Astrocyte (in vitro differentiated cells and primary cell): ENCODE measurements at regions not wholly inside any gene's neighbourhood (a gene's known extent, or its start where the extent isn't known, plus 50 kb on each side); places are given as distances from the start of the nearest gene placed in this dataset.

Source experiments
- DNase-seq: peaks from one replicate; pipeline ENCODE4 v3.0.0-alpha.2; 2010; ENCODE audit warnings: low read depth
- FAIRE-seq: peaks from 2 replicates; lab custom pipeline; 2011; peaks lifted over from hg19 to GRCh38; lab: Jason Lieb, UNC
- H2AFZ ChIP-seq: 2 replicates; pipeline ENCODE4 v1.6.0; 2012; ENCODE audit warnings: low read depth, low read length, inconsistent platforms
- H3K27ac ChIP-seq: 2 replicates; pipeline ENCODE4 v1.5.1; 2011; ENCODE audit warnings: low read depth, low read length, inconsistent platforms
- H3K27me3 ChIP-seq: 2 replicates; pipeline ENCODE4 v1.6.0; 2011; ENCODE audit warnings: low read length, inconsistent platforms; ENCODE audit not compliant: insufficient read depth
- H3K36me3 ChIP-seq: 2 replicates; pipeline ENCODE4 v1.5.1; 2011; ENCODE audit warnings: low read length, inconsistent platforms; ENCODE audit not compliant: insufficient read depth
- H3K4me1 ChIP-seq: 2 replicates; pipeline ENCODE4 v1.5.1; 2011; ENCODE audit warnings: low read length, inconsistent platforms; ENCODE audit not compliant: insufficient read depth
- H3K4me2 ChIP-seq: 2 replicates; pipeline ENCODE4 v1.6.0; 2012; ENCODE audit warnings: low read length, inconsistent platforms
- H3K4me3 ChIP-seq: 2 replicates; pipeline ENCODE4 v1.5.1; 2011; ENCODE audit warnings: low read depth, mild to moderate bottlenecking, low read length, inconsistent platforms; ENCODE audit not compliant: insufficient read depth
- H3K79me2 ChIP-seq: 2 replicates; pipeline ENCODE4 v1.6.0; 2012; ENCODE audit warnings: mild to moderate bottlenecking, low read length, inconsistent platforms; ENCODE audit not compliant: insufficient read depth
- H3K9ac ChIP-seq: 2 replicates; pipeline ENCODE4 v1.6.0; 2012; ENCODE audit warnings: mild to moderate bottlenecking, low read length, inconsistent platforms
- H3K9me3 ChIP-seq: 2 replicates; pipeline ENCODE4 v1.5.1; 2012; ENCODE audit warnings: low read depth, mild to moderate bottlenecking, low read length, inconsistent platforms; ENCODE audit not compliant: insufficient read depth
- H4K20me1 ChIP-seq: 2 replicates; pipeline ENCODE4 v1.6.0; 2012; ENCODE audit warnings: low read length, inconsistent platforms; ENCODE audit not compliant: insufficient read depth
- H3K27ac Mint-ChIP-seq: one replicate; pipeline ENCODE4 v1.8.0; 2021; ENCODE audit warnings: mild to moderate bottlenecking, mixed read lengths; ENCODE audit not compliant: unreplicated experiment
- H3K27me3 Mint-ChIP-seq: one replicate; pipeline ENCODE4 v1.8.0; 2021; ENCODE audit warnings: low read depth, mixed read lengths; ENCODE audit not compliant: unreplicated experiment
- H3K36me3 Mint-ChIP-seq: one replicate; pipeline ENCODE4 v1.8.0; 2021; ENCODE audit warnings: low read depth, mixed read lengths; ENCODE audit not compliant: unreplicated experiment
- H3K4me1 Mint-ChIP-seq: one replicate; pipeline ENCODE4 v1.8.0; 2021; ENCODE audit warnings: low read depth, mixed read lengths; ENCODE audit not compliant: unreplicated experiment
- H3K4me3 Mint-ChIP-seq: one replicate; pipeline ENCODE4 v1.8.0; 2021; ENCODE audit warnings: mild to moderate bottlenecking, moderate library complexity, mixed read lengths; ENCODE audit not compliant: unreplicated experiment
- H3K9me3 Mint-ChIP-seq: one replicate; pipeline ENCODE4 v1.8.0; 2021; ENCODE audit warnings: mild to moderate bottlenecking, mixed read lengths; ENCODE audit not compliant: unreplicated experiment
- CTCF ChIP-seq: IDR thresholded peaks from 2 replicates; pipeline ENCODE4 v1.5.1; 2011; ENCODE audit warnings: low read depth, mild to moderate bottlenecking, inconsistent platforms, low read length, moderate library complexity; ENCODE audit not compliant: insufficient read depth
- EZH2 ChIP-seq: IDR thresholded peaks from 2 replicates; pipeline ENCODE4 v1.6.1; 2012; ENCODE audit warnings: mild to moderate bottlenecking, low read length, inconsistent platforms; ENCODE audit not compliant: insufficient read depth

- peak; percentile 19 for DNase-seq
- Histone ChIP-seq H3K9me3 (no peaks in the 10 kb centered on the region), H2AFZ (no peak overlapping the region), H3K79me2 (no peaks in the 10 kb centered on the region), H3K36me3 (no peaks in the 10 kb centered on the region), H4K20me1 (no peaks in the 10 kb centered on the region), H3K27ac (no peak overlapping the region), H3K4me1 (no peaks in the 10 kb centered on the region), H3K4me2 (no peak overlapping the region), H3K4me3 (no peak overlapping the region), H3K9ac (no peak overlapping the region), H3K27me3 (no peaks in the 10 kb centered on the region)
- H3K9me3 Mint-ChIP-seq = no peaks in the 10 kb centered on the region
- peak; percentile 50 for FAIRE-seq
- no peak overlapping the region for H3K4me3 Mint-ChIP-seq
- H3K4me1 Mint-ChIP-seq = peaks cover 35% of the 10 kb centered on the region
- no peaks in the 10 kb centered on the region for H3K36me3 Mint-ChIP-seq
- peak overlapping the region; percentile 42 for H3K27ac Mint-ChIP-seq
- peaks cover 2% of the 10 kb centered on the region for H3K27me3 Mint-ChIP-seq
- TF ChIP-seq CTCF = peak; percentile 48
- no peak for TF ChIP-seq EZH2
Observed at GRCh38 chr1:81549588-81550127, 251.1 kb upstream of the ADGRL2 start.

- Mint-ChIP-seq H3K36me3 (no peaks in the 10 kb centered on the region), H3K27ac (peak overlapping the region; percentile 42), H3K27me3 (peaks cover 2% of the 10 kb centered on the region), H3K4me3 (no peak overlapping the region), H3K9me3 (no peaks in the 10 kb centered on the region), H3K4me1 (peaks cover 35% of the 10 kb centered on the region)
- no peaks in the 10 kb centered on the region for H3K27me3 ChIP-seq
- H4K20me1 ChIP-seq = no peaks in the 10 kb centered on the region
- no peak overlapping the region for H3K4me3 ChIP-seq
- no peak for DNase-seq
- FAIRE-seq = no peak
- H3K27ac ChIP-seq = no peak overlapping the region
- no peak overlapping the region for H3K4me2 ChIP-seq
- H3K36me3 ChIP-seq = no peaks in the 10 kb centered on the region
- no peaks in the 10 kb centered on the region for H3K4me1 ChIP-seq
- H3K9ac ChIP-seq = no peak overlapping the region
- H3K79me2 ChIP-seq = no peaks in the 10 kb centered on the region
- no peak overlapping the region for H2AFZ ChIP-seq
- no peak for TF ChIP-seq EZH2
- TF ChIP-seq CTCF = no peak
- no peaks in the 10 kb centered on the region for H3K9me3 ChIP-seq
Observed at GRCh38 chr1:81548918-81549587, 251.7 kb upstream of the ADGRL2 start.

- H3K27ac Mint-ChIP-seq = peak overlapping the region; percentile 48
Observed at GRCh38 chr1:81547912-81548303, 252.8 kb upstream of the ADGRL2 start.

More at GRCh38 chr1:81547912-81548303, 252.8 kb upstream of the ADGRL2 start:
- Mint-ChIP-seq H3K36me3 (no peaks in the 10 kb centered on the region), H3K9me3 (no peaks in the 10 kb centered on the region), H3K4me3 (no peak overlapping the region), H3K27me3 (no peaks in the 10 kb centered on the region), H3K4me1 (peaks cover 35% of the 10 kb centered on the region)
- DNase-seq (no peak), FAIRE-seq (no peak)
- no peaks in the 10 kb centered on the region for H4K20me1 ChIP-seq
- no peaks in the 10 kb centered on the region for H3K4me1 ChIP-seq
- H3K79me2 ChIP-seq = no peaks in the 10 kb centered on the region
- H3K27ac ChIP-seq = no peak overlapping the region
- H3K4me3 ChIP-seq = no peak overlapping the region
- H3K27me3 ChIP-seq = no peaks in the 10 kb centered on the region
- H3K9me3 ChIP-seq = no peaks in the 10 kb centered on the region
- no peak overlapping the region for H3K9ac ChIP-seq
- H3K4me2 ChIP-seq = no peak overlapping the region
- TF ChIP-seq CTCF (no peak), EZH2 (no peak)
- H3K36me3 ChIP-seq = no peaks in the 10 kb centered on the region
- no peak overlapping the region for H2AFZ ChIP-seq
